Heart left ventricle (tissue), 16 donors: ENCODE measurements at regions not wholly inside any gene's neighbourhood (a gene's known extent, or its start where the extent isn't known, plus 50 kb on each side); places are given as distances from the start of the nearest gene placed in this dataset.

Experiments
- ATAC-seq, 4 donors: fragments of 200-7000 bp; cut with Tn5 transposase; one replicate each; pipeline ENCODE4 v1.9.1; 2020 to 2022; ENCODE audit warnings: moderate library complexity in 4 of 4, mild to moderate bottlenecking in 3 of 4, moderate number of reproducible peaks in 1 of 4
- DNase-seq, 5 donors: peaks; one replicate each; pipeline ENCODE4 v3.0.0-alpha.2; 2020
- H3K27ac ChIP-seq, 12 donors: fragments of 200-600 bp; sonication (generic) in 4 of 12; one replicate each; pipeline versions ENCODE4 v1.5.0 to v1.8.0; 2016 to 2022; ENCODE audit warnings: mild to moderate bottlenecking in 2 of 12
- H3K27me3 ChIP-seq, 9 donors: fragments of 200-600 bp; sonication (generic) in 2 of 9; one replicate each; pipeline versions ENCODE4 v1.5.1 to v1.8.0; 2016 to 2022; ENCODE audit warnings: mild to moderate bottlenecking in 3 of 9
- H3K36me3 ChIP-seq, 9 donors: fragments of 200-600 bp; sonication (generic) in 2 of 9; one replicate each; pipeline versions ENCODE4 v1.5.0 to v1.8.0; 2018 to 2022; ENCODE audit warnings: mild to moderate bottlenecking in 2 of 9
- H3K4me1 ChIP-seq, 12 donors: fragments of 200-600 bp; sonication (generic) in 4 of 12; one replicate each; pipeline versions ENCODE4 v1.5.0 to v1.8.0; 2016 to 2022; ENCODE audit warnings: mild to moderate bottlenecking in 3 of 12
- H3K4me3 ChIP-seq, 12 donors: fragments of 200-600 bp; sonication (generic) in 4 of 12; one replicate each; pipeline versions ENCODE4 v1.5.0 to v1.8.0; 2017 to 2022; ENCODE audit warnings: mild to moderate bottlenecking in 9 of 12, moderate library complexity in 4 of 12
- H3K9me3 ChIP-seq, 12 donors: fragments of 200-600 bp; sonication (generic) in 4 of 12; one replicate each; pipeline versions ENCODE4 v1.5.0 to v1.8.0; 2016 to 2022; ENCODE audit warnings: mild to moderate bottlenecking in 1 of 12
- CTCF ChIP-seq, 12 donors: fragments of 200-600 bp; sonication (generic) in 4 of 12; IDR thresholded peaks; one replicate each; pipeline versions ENCODE4 v1.5.0 to v1.8.0; 2018 to 2022; ENCODE audit warnings: antibody characterized with exemption in 12 of 12, mild to moderate bottlenecking in 5 of 12
- POLR2A ChIP-seq, 2 donors: fragments of 450-650 bp; IDR thresholded peaks; one replicate each; pipeline ENCODE4 v1.6.1; 2017; ENCODE audit warnings: antibody characterized with exemption in 2 of 2, mild to moderate bottlenecking in 2 of 2, moderate library complexity in 2 of 2
- WGBS, 4 donors: extraction: QIAGEN DNeasy Blood & Tissue Kit in 2 of 4; methylation state at CpG; one replicate each; pipeline versions ENCODE4 v1.1.5 to v1.1.7; 2013 to 2018; 5-methylcytosine and 5-hydroxymethylcytosine counted together
- intact Hi-C, 10 donors: fragments of 100-400 bp; cut with DNase I; formaldehyde crosslinking; loops; one replicate each; pipeline versions ENCODE4 v1.11.1 to v1.14.2; 2022
- donor health status: ischemic (EF 13 %, LVEDD 7.1; RV severe dilation, severe dysfunction).
- donor health status: healthy with polysubstance abuse.
- donor health status: DM: no; HTN: yes; CAD: no.
- donor health status: DM: no; HTN: no; CAD: no.
- donor health status: ischemic (EF 25% LVEDD 6.9; RV normal size, moderate dysfunction).
- donor health status: ischemic (EF 25% LVEDD 5.7; RV mildly dilated, moderate dysfunction).
- donor health status: healthy.
- donor health status: DM: yes; HTN: yes; CAD: no.
- donor health status: ischemic (EF 35%, LVEDD 5.7; RV mildly dilated, moderate dysfunction).
- donor health status: nonischemic (EF 11% LVEDD 7.7; RV severe dilation, severe dysfunction).
- donor health status: DM: yes; HTN: yes; CAD: no.
- donor health status: PGD.
- donor health status: ischemic (EF 29% LVEDD 5.4; RV normal size, mild dysfunction).
- donor health status: nonischemic (EF 23%, LVEDD 6.1; RV moderate dilation, normal function).

- intact Hi-C loops: loop anchor here in 1 of 10 donors (10.0 kb wide), 1 partner anchor 740 kb away; the partner anchor contains the start of gene SAMD5
- Histone ChIP-seq H3K27me3 (no peaks in the 10 kb centered on the region), H3K4me1 (peaks cover 0 to 70% (median 22%) of the 10 kb centered on the region in 12 donors), H3K36me3 (no peaks in the 10 kb centered on the region), H3K4me3 (no peak overlapping the region), H3K27ac (peak overlapping the region in 10 of 12 donors; percentile 1 to 80 (median 48)), H3K9me3 (no peaks in the 10 kb centered on the region)
- TF ChIP-seq CTCF (IDR thresholded peaks at IDR 0.05) (no peak), POLR2A (IDR thresholded peaks at IDR 0.05) (no peak)
- DNase-seq (peak in 4 of 5 donors; percentile 44 to 74 (median 60)), ATAC-seq (peak; percentile 39 to 64 (median 52))
- WGBS, 4 donors: 72 to 80% (median 76%) methylated on average over 10 of the region's 10 CpGs
Observed at GRCh38 chr6:148244217-148244935, 98.3 kb upstream of the SASH1 start.

- Histone ChIP-seq H3K4me3 (no peak overlapping the region), H3K4me1 (peaks cover 0 to 62% (median 12%) of the 10 kb centered on the region in 12 donors), H3K9me3 (no peaks in the 10 kb centered on the region), H3K27me3 (no peaks in the 10 kb centered on the region), H3K27ac (peak overlapping the region in 1 of 12 donors; percentile 26), H3K36me3 (no peaks in the 10 kb centered on the region)
- WGBS, 4 donors: 91 to 92% (median 91%) methylated on average over 6 of the region's 6 CpGs
- TF ChIP-seq POLR2A (IDR thresholded peaks at IDR 0.05): no peak
- no peak for TF ChIP-seq CTCF (IDR thresholded peaks at IDR 0.05)
- no peak for DNase-seq
- no peak for ATAC-seq
- intact Hi-C loops: loop anchor here in 2 of 10 donors (2.0 to 10.0 kb wide), 3 partner anchors 67 to 743 kb away; partner anchors contain the start of gene SAMD5 (in 1 of the 2)
Observed at GRCh38 chr6:148247386-148248063, 95.1 kb upstream of the SASH1 start.

- no peak for TF ChIP-seq POLR2A (IDR thresholded peaks at IDR 0.05)
- H3K27ac ChIP-seq: peak overlapping the region in 1 of 12 donors; percentile 53
- H3K27me3 ChIP-seq: no peaks in the 10 kb centered on the region
- H3K4me1 ChIP-seq: peaks cover 0 to 47% (median 8%) of the 10 kb centered on the region in 12 donors
- no peak for ATAC-seq
- H3K9me3 ChIP-seq: peaks cover 0 to 3% (median 0%) of the 10 kb centered on the region in 12 donors
- intact Hi-C loops: loop anchor here in 3 of 10 donors (1.0 to 10.0 kb wide), 4 partner anchors 68 to 744 kb away; partner anchors contain the start of gene SAMD5 (in 1 of the 3)
- DNase-seq: no peak
- no peak overlapping the region for H3K4me3 ChIP-seq
- 78 to 88% (median 86%) methylated on average over 6 of the region's 6 CpGs for WGBS, 4 donors
- no peaks in the 10 kb centered on the region for H3K36me3 ChIP-seq
Observed at GRCh38 chr6:148249160-148249559, 93.5 kb upstream of the SASH1 start.

- Histone ChIP-seq H3K27ac (peak overlapping the region in 3 of 12 donors; percentile 40 to 53 (median 41)), H3K36me3 (no peaks in the 10 kb centered on the region), H3K4me3 (no peak overlapping the region), H3K9me3 (peaks cover 0 to 4% (median 0%) of the 10 kb centered on the region in 12 donors), H3K27me3 (no peaks in the 10 kb centered on the region), H3K4me1 (peaks cover 0 to 43% (median 6%) of the 10 kb centered on the region in 12 donors)
- ATAC-seq (no peak), DNase-seq (no peak)
- intact Hi-C loops: loop anchor here (1.0 to 10.0 kb wide), 8 partner anchors 68 to 745 kb away; partner anchors contain the start of gene SAMD5 (in 1 of the 10)
- 68 to 78% (median 74%) methylated on average over 5 of the region's 5 CpGs for WGBS, 4 donors
- TF ChIP-seq POLR2A (IDR thresholded peaks at IDR 0.05): no peak
- TF ChIP-seq CTCF (IDR thresholded peaks at IDR 0.05): no peak
Observed at GRCh38 chr6:148249679-148250375, 92.8 kb upstream of the SASH1 start.
